HG02970 (cell line): ENCODE measurements at regions not wholly inside any gene's neighbourhood (a gene's known extent, or its start where the extent isn't known, plus 50 kb on each side); places are given as distances from the start of the nearest gene placed in this dataset.

Experiments used
- ATAC-seq: cut with Tn5 transposase; IDR thresholded peaks from one replicate; pipeline ENCODE4 v1.9.1; 2021; ENCODE audit warnings: mild to moderate bottlenecking, moderate library complexity, moderate number of reproducible peaks; ENCODE audit not compliant: unreplicated experiment, low FRiP score

DNA sequence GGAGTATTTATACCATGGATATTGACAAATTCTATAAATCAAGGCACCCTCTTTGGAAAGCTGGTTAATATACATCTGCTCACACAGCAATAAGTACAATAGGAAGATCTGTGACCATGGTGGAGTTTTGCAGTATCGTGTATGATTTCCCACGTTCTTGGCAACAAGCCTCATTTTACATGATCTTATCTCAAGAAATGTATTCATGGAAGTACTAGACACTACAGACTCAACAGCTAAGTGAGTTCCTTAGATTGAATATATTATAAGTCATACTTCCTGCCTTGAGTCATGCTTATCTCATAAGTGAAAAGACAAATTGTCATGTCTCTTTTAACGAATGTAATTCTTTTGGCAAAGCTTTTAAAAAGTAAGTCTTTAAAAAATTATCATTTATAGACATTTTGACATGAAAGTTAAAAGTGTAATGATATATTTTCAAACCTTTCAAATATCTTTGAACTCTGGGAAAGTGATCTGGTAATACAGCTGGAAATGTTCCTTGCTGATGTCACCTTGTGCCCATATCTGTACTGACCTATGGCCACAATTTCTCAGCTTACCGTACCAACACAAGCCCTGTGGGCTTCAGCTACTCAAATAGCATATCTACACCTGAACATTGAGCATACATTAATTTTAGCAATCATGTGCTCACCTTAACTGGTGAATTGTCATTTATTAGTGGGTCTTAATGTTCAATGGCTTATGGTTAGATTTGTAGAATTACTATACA lies 130.3 kb upstream of the TMC3 start:
- ATAC-seq: no peak

DNA sequence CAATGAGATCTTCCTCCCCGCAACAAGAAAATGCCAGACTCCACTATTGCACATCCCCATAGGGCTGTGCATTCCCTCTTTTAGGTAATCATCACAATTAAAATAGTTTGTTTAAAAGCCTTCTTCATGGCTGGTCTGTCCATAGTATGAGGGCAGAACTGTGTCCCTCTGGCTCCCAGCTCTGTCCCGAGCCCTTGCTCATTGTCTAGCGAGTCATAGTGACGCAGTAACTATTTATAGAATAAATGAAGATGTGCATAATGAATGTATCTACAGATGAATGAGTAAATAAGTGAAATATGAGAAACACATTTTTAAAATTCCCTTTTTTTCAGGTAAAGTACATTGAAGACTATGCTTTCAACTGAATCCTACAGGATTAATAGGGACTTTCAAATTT lies 128.4 kb upstream of the TMC3 start:
- no peak for ATAC-seq

DNA sequence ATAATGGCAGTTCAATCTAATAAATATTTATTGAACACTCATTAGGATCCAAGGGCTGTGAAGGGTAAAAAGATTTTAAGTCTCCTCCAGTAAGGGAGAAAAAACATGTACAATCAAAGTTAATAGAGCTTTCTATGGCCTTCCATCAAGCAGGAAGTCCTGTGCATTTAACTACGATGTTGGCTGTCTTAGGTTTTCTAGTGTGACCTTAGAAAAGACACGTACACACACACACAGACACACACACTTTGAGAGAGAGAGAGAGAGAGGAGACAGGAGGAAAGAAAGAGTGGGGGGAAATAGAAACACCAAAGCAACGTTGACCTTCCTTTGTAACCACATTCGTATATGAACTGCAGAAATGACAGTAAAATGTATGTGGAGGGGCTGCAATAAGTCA lies 126.1 kb upstream of the TMC3 start:
- ATAC-seq: no peak

DNA sequence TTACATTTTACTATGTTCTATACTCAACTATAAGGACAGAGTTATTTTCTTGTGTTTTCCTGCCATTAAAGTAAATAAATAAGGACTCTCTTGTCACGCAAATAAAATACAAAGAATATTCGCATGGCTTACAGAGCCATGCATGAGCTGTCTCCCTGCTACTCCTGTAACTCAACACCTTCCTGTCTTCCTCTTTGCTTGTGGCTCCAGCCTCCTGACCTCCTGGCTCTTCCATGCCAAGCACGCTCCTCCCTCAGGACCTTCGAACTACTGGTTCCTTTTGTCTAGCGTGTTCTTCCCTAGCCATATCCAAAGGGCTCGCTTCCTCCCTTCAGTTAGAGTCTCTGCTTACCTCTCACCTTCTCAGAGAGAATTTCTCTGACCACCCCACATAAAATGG lies 124.3 kb upstream of the TMC3 start:
- ATAC-seq: no peak

DNA sequence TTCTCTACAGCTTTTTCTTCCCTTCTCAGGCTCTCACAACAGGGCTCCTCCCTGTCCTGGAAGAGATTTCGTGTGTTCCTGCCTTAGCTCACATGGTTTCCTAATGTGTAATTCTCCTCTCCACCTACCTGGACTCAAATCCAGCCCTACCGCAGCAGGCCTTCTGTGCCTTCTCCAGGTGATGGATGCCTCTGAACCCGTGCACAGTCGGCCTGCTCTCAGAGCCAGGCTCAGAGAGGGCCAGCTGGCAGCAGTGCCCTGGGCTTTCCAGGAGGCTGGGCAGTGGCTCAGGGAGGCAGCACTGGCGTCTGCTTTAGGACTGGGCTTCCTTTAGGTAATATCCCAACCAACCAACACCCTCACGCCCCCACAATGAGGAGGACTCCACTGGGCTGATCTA lies 123.2 kb upstream of the TMC3 start:
- no peak for ATAC-seq

DNA sequence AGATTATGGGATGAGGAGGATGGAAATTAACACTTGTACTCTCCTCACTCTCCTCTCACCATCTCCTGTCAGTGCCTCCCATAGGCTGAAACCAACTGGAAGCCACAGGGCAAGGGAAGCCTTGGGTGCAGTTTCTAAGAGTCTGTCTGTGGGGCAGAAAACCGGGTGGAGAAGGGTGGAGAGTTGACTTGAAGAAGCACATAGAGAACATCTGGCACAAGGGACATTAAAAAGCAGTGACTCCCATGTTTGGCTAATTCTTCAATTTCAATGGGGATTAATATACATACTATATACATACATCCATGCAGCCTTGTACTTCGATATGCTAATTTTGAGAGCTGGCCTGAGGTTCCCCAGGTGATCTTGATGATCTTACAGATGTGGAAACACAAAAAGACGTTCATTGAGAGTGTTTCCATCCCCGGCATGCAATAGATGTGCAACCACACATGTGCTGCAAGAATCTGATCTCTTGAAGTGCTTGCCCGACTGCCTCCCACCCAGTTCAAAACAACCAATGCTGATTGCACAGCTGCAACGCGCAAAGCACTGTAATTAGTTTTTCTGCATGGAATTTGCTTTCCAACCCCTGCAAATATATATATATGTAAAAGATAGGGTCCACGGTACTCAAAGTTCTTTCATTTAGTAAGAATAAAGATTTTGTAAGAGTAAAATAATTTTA lies 121.9 kb upstream of the TMC3 start:
- no peak for ATAC-seq

DNA sequence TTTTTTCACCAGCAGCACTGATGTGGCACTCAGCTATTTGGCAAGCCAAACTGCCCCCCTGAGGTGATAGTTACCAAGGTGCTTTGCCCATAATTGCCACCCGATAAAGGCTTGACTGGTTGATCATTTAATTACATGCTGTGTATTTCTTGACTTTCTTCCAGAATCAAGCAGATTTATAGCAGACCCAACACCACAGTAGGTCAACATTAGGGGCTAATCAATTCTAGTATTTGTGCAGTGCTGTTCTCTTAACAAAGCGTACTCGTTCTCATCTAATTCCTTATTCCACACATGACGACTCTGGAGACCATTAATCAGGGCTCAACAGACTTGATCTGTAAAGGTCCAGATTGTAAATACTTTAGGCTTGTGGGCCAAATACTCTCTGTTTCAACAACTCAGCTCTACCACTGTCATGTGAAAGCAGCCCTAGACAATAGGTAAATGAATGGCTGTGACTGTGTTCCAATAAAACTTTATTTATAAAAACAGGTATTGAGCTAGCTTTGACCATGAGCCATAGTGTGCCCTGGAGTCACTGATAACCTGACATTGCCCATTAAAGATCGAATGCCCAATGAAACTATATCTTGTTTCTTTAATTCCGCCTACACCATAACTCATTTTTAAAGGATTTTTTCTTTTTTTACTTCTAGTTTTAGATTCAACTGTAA lies 119.1 kb upstream of the TMC3 start:
- no peak for ATAC-seq

DNA sequence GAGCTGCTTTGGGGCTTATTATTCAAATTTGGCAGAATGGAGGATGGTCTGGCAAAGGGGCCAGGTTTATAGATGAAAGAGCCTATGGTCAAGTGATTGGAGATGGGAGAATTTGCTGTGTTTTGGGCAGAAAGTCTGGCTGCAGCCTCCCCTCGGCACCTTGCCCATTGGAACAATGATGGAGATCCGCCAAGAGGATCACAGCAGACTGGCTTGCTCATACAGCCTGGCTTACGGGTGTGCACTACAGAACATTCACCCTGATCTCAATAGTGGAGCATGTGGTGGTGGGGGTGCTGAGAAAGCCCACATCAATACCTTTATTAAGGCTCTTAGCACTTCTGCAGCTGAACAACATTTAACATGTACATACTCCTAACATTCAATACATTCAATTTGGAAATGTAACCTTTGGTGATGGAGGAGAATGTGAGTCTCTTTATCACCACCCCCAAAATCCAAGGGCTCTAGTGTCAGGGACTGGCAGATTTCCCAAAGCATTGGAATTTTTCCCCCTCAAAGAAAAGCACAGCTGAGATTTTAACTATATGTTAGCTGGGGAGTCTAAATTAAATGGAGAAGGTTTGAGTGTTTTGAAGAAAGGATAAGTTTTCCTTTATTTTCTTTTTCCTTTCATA lies 118.4 kb upstream of the TMC3 start:
- no peak for ATAC-seq

DNA sequence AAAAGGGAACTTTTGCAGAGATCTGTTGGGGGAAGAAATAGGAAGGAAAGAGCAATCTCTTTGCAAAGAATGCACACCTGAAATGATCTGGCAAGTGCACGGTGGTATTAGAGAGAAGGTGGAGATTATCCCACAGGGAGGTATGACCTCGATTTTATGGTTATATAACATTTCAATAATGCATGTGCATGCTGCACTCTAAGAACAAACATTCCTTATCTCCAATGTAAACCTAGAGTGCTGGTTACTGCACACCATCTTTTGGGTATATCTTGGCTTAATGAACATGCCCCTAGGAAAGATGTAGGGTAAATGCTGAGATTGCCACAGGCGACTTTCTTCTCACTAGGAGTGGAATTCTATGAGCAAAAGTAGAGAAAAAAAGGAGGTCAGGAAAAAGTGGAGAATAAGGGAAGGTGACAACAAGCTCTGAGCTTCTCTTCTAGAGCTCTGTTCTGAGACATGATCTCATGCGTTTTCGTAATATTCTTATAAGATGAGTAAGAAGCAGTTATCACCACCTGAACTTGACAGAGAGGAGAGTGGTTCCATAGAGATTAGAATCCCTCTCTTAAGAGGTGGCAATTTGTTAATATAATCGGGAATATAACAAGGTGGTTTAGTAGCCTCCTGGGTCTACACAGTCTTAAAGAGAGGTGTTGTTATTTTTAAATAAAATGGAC lies 117.5 kb upstream of the TMC3 start:
- ATAC-seq: no peak

DNA sequence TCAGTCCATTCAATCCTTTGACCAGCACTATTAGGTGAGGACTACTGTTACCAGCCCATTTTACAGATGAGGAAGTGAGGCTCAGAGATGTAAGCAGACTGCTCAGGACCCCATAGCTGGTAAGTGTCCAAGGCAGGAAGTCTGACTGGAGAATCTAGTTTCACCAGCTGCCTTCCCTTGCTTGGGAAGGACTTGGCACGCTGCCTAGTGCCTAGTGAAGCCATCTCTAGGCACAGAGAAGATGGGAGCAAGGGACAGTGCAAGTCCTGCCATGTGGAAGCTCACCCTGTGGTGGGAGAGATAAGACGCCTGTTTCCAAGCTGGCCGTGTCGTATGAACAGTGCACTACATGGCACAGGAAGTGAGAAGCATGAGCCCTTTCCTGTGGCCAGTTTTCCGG lies 111.8 kb upstream of the TMC3 start:
- no peak for ATAC-seq

DNA sequence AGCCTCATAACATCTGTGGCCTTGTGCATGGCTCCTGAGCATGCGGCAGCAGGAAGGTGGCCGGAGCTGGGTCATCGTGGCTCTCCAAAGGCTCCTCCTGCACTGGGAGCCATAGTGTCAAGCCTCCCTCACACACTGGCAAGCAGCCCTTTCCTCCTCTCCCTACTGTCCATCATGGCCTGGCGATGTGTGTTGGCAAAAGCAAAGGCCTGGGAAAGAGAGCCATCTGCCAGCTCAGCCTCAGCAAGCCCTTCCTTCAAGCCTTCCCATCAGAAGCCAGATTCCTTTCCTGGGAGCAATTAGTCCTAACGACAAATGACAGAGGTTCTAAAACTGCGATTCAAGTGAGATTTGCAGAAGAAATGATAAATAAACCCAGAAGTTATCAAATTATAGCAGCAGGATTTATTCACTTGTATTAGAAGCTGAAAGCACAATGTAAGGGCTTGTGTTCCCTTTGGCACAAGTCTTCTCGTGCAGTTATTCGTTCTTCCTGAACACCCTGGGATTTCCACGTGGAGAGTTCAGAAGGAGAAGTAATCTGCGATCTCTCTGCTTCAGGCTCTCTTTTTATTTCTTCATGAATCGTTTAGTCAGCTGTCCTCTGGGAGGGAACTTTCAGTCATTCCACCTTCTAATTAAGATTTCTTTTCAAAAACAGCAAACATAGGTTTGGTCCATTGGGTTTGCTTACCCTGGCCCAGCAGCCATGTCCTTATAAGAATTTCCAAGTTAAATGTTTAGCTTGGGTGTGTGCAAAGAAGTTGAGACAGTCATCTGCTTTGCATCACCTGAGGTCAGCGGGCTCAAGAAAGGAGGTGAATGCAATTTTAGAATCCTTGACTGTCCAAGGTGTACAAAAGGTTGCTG lies 110.3 kb upstream of the TMC3 start:
- no peak for ATAC-seq

DNA sequence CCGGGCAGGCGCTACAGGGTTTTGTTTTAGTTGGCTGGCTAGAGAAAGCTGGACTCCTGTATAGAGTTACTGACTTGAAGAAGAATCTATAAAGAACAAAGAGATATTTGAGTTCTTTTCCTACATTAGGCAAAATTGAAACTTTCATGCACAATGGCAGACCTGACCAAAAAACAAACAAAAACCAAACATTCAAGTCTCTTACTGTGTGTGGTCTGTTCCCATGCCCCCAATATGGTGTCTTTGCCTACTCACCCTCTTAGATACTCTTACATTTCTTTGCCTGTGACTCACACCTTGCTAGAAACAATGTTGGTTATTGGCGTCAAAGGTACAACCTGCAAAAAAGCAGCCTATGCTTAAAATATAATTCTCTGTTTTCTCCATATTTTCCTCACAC lies 109.5 kb upstream of the TMC3 start:
- ATAC-seq: no peak

DNA sequence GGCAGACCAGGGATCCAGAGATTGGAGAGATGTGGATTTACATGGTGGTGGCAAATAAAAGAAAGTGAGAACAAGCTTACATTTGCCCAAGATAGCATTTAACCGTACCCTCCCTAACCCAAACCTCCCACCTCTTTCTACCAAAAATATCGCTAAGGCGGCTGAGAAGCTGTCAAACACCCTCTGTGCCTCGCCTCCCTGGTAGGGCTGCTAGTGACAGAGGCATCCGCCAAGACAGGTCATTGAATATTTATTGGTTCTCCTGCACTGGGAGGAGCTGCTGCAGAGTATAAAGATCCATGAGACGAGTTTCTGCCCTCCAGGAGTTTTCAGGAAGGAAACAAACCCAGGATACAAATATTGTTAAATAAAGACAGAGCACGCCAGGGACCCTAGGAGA lies 107.3 kb upstream of the TMC3 start:
- no peak for ATAC-seq

DNA sequence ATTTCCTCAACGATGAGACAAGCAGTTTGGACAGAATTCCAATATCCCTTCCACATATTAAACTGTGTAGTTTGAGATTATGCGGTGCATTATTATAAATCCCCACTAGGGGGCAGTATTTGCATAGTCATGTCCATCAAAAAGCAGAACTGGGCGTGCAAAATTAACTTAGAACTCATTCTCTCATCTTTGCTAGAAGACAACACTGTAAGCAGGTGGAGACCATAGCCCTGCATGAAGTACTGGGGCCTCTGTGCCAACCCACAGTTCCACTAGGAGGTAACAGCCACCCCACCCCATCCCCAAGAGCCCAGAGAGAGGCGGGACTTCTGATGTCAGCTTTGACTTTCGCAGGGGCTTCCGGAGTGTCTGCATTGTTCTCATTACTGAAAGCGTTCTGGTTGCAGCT lies 106.6 kb upstream of the TMC3 start:
- no peak for ATAC-seq

DNA sequence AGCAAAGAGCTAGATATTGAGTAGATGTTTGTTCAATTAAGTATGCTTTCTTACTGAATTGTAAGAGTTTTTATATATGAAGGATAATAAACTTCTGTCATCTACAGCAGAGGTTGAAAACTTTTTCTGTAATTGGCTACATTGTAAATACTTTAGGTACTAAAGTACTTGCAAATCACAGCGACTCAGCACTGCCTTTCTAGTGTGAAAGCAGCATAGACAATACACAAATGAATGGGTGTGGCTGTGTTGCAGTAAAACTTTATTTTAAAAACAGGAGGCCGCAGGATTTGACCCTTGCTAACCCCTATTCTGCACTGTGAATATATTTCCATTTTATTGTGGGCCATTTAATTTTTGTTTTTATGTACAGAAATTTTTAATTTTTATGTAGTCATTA lies 104.3 kb upstream of the TMC3 start:
- no peak for ATAC-seq

DNA sequence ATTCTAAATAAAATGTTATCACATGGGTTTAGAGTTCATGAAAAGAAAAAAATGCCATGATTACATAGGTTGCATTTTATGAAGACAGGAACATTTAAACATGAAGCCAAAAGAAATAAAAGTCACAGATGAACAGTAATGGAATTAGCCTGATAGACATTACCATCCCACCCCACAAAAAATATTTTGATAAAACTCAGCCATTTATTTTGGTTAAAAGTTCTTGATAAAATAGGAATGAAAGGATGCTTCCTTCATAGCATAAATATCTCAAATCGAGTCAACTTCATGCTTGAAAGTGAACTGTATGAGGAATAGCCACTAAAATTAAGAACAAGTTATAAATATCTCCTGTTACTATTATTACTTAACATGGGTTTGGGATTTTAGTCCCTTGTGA lies 101.9 kb upstream of the TMC3 start:
- ATAC-seq: no peak

DNA sequence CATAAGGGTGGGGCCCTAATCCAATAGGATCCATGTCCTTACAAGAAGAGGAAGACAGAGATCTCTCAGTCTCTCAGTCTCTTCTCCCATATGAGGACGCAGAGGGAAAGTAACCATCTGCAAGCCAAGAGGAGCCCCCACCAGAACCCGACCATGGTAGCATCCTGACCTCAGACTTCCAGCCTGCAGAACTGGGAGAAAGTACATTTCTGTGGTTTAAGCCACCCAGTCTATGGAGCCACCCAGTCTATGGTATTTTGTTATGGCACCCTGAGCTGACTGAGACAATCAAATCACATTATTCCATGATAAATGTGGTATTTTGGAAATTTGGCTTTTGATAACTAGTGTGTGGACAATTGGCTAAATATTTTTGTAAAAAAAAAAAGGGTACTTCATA lies 101.5 kb upstream of the TMC3 start:
- no peak for ATAC-seq

DNA sequence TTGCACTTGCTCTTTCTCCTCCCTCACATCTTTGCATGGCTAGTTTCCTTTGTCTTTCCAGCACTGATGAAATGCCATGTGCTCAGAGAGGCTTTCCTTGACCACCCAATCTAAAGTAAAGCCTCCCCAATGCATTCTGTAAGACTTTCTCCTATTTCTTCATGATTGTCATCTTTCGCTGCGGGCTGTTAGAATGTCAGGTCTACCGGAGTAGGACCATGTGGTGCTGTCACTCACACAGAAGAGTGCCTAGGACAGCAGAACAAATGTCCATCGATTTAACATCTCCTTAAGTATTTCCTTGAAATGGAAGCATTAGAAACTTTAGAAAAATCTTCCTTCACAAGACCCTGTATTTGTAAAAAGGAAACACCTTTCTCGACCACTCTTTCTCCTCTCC lies 99.9 kb upstream of the TMC3 start:
- ATAC-seq: no peak

DNA sequence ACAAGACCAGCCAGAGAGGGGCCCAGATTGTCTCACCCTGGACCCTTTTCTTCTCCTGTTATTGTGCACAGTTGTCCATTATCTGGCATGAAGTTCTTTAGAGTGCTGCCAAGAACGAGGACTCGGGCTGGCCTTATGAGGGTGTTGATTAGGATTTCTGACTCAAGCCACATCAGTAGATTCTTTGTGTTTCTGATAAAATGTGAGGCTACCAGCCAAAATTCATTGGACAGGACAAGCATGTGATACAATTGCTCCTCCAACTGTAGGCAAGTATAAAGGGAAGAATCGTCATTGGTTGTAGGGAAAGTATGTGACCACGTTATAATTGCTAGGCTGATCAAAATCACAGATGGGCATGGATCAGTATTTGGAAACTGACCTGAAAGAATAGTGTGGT lies 99.2 kb upstream of the TMC3 start:
- ATAC-seq: no peak

DNA sequence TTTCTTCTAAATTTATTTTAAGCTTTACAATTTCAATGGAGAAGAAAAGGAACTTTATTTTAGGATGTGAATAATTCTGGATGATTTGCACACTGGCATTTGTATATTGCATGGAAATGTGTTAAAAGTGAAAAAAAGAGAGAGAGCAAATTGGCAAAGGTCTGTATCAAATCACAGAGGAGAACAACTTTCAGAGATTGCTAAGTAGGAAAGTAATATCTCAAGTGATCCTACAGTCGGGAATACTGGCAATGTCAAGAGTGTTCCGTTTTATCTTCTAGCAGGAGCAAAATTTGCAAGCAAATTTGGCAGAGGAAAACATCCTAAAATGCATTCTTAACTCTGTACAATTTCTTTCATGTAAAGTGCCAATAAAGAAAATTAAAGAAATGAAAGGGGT lies 97.1 kb upstream of the TMC3 start:
- no peak for ATAC-seq
